ENCODE measurements at regions not wholly inside any gene's neighbourhood (a gene's known extent, or its start where the extent isn't known, plus 50 kb on each side); places are given as distances from the start of the nearest gene placed in this dataset.

GRCh38 chr7:35512716-35513115 is 182.2 kb downstream of the HERPUD2 start:
- POLR2A ChIA-PET (ENCODE audit: unreplicated experiment), result no interaction called here
- no peak overlapping the region for H2BK15ac ChIP-seq (ENCODE audit: low read depth, low read length)
- H3K23ac ChIP-seq (ENCODE audit: low read depth, low read length), result no peak overlapping the region
- intact Hi-C loops (cut with micrococcal nuclease) (no loop called here), in situ Hi-C loops (cut with MboI; ENCODE audit: low sequenced_read_pairs) (no loop called here), dilution Hi-C loops (cut with HindIII; ENCODE audit: low sequenced_read_pairs, unreplicated experiment) (no loop called here)
- H2BK120ac ChIP-seq (ENCODE audit: low read depth, low read length), result no peak overlapping the region
- H2BK5ac ChIP-seq (ENCODE audit: low read depth, low read length, poor library complexity, severe bottlenecking), result no peak overlapping the region
- H3K9me3 ChIP-seq (ENCODE audit: control insufficient read depth, insufficient read depth, low read length), result no peaks in the 10 kb centered on the region
- H4K20me1 ChIP-seq (ENCODE audit: insufficient read depth, low read length), result no peaks in the 10 kb centered on the region
- no peak overlapping the region for H3K27ac ChIP-seq (ENCODE audit: insufficient read depth, low read length)
- no peak overlapping the region for H2AK9ac ChIP-seq (replicated peaks; ENCODE audit: low read depth, low read length, poor library complexity)
- H3K4me1 ChIP-seq (ENCODE audit: control insufficient read depth, insufficient read depth, low read length), result no peaks in the 10 kb centered on the region
- H3K4ac ChIP-seq (ENCODE audit: low read depth, low read length), result no peak overlapping the region
- no peak for ATAC-seq (ENCODE audit: low read depth)
- no peak overlapping the region for H2AFZ ChIP-seq (replicated peaks; ENCODE audit: low read length, poor library complexity)
- no peak overlapping the region for H4K91ac ChIP-seq (ENCODE audit: insufficient read depth, low read depth, low read length)
- no CpG with 5 or more reads among the region's 5 CpGs for WGBS, 2 experiments (ENCODE audit: extremely low coverage in 2 of 2, insufficient read length in 1 of 2)
- no peak overlapping the region for H3K9ac ChIP-seq (ENCODE audit: low read depth, low read length)
- CTCF ChIA-PET, result no interaction called here
- no peak for DNase-seq
- no peak overlapping the region for H3K56ac ChIP-seq (ENCODE audit: extremely low read depth, insufficient read depth, low read length)
- H3K27me3 ChIP-seq (ENCODE audit: control insufficient read depth, insufficient read depth, low read length), result 0 out of 2 replicates have a peak, but pooled peaks cover 2% of the 10 kb centered on the region
- H4K5ac ChIP-seq (ENCODE audit: low read depth, low read length), result no peak overlapping the region
- no peak overlapping the region for H2BK20ac ChIP-seq (ENCODE audit: low read depth, low read length)
- no peaks in the 10 kb centered on the region for H3K79me1 ChIP-seq (ENCODE audit: low read depth in 1 of 2, low read length in 2 of 2)
- H4K8ac ChIP-seq (ENCODE audit: low read depth in 2 of 2, low read length in 2 of 2), result no peak overlapping the region
- H3K18ac ChIP-seq (ENCODE audit: low read depth, low read length), result no peak overlapping the region
- no peaks in the 10 kb centered on the region for H3K9me1 ChIP-seq (ENCODE audit: insufficient read depth, low read length)
- no TSS peak for BruUV-seq (replicated peaks)
- H3K4me2 ChIP-seq (ENCODE audit: low read depth, low read length), result no peak overlapping the region
- no peak for TF ChIP-seq MXI1 (IDR thresholded peaks at IDR 0.05; ENCODE audit: borderline replicate concordance, low read depth, low read length)
- TF ChIP-seq MAFK (IDR thresholded peaks at IDR 0.05; ENCODE audit: low read depth, low read length), result no peak
- no peak for TF ChIP-seq SMC3 (IDR thresholded peaks at IDR 0.05; ENCODE audit: low read depth, low read length)
- no peak for TF ChIP-seq RCOR1 (IDR thresholded peaks at IDR 0.05; ENCODE audit: insufficient replicate concordance, low read length)
- no peak for TF ChIP-seq CHD1 (IDR thresholded peaks at IDR 0.05; ENCODE audit: low read depth, low read length)
- no peak for TF ChIP-seq RAD21 (IDR thresholded peaks at IDR 0.05; ENCODE audit: low read length)
- H3K36me3 ChIP-seq (ENCODE audit: control insufficient read depth, insufficient read depth, low read length), result no peaks in the 10 kb centered on the region
- H3K14ac ChIP-seq (replicated peaks; ENCODE audit: low read depth, low read length), result no peak overlapping the region
- H2AK5ac ChIP-seq (ENCODE audit: low read depth, low read length), result no peak overlapping the region
- H3K4me3 ChIP-seq (ENCODE audit: insufficient read depth, low read depth, low read length), result no peak overlapping the region

Data from IMR-90 (cell line).